HCT116 (cell line): ENCODE measurements at regions not wholly inside any gene's neighbourhood (a gene's known extent, or its start where the extent isn't known, plus 50 kb on each side); places are given as distances from the start of the nearest gene placed in this dataset.

Source experiments
- ATAC-seq: fragments of 200-7000 bp; cut with Tn5 transposase; 2 replicates; pipeline ENCODE4 v1.9.1; 2020; ENCODE audit warnings: mild to moderate bottlenecking, moderate library complexity
- BruUV-seq: library from RNA; stranded (reverse); fragments of 400-500 nt; replicated peaks from 2 replicates; lab custom pipeline; 2021; lab: Mats Ljungman, UMichigan
- CTCF ChIA-PET: fragments of 300-600 bp; sonication (Branson Sonifier 250); formaldehyde crosslinking; loops from one replicate; lab custom pipeline; 2021; ENCODE audit warnings: antibody characterized with exemption; lab: Charles Lee
- POLR2A ChIA-PET: fragments of 300-600, 350-600 bp; sonication (Branson Sonifier 250); formaldehyde crosslinking; loops from one replicate; lab custom pipeline; 2021; ENCODE audit warnings: antibody characterized with exemption; lab: Charles Lee
- RAD21 ChIA-PET, 2 experiments: fragments of 300-600 bp; sonication (Branson Sonifier 250); formaldehyde crosslinking; loops; one replicate each; lab custom pipeline; 2023; ENCODE audit warnings: low total read pairs in 2 of 2; ENCODE audit not compliant: uncharacterized antibody in 2 of 2, unreplicated experiment in 2 of 2, low non-redundant PET in 1 of 2; lab: Charles Lee
- DNase-seq: peaks from one replicate; pipeline ENCODE4 v3.0.0-alpha.2; 2010; ENCODE audit warnings: low read depth, low spot score
- H2AFZ ChIP-seq: fragments of 200-600 bp; shearing (Covaris generic), sonication (generic); 2 replicates; pipeline ENCODE4 v1.6.1; 2017; ENCODE audit warnings: low read depth, mixed run types, mixed read lengths, antibody characterized with exemption, low read length; ENCODE audit not compliant: poor library complexity, severe bottlenecking
- H3K27ac ChIP-seq: 2 replicates; pipeline ENCODE4 v1.5.1; 2012; ENCODE audit warnings: low read depth, low read length
- H3K27me3 ChIP-seq: fragments of 200-600 bp; sonication (generic); 2 replicates; pipeline ENCODE4 v1.6.1; 2016; ENCODE audit warnings: mixed run types, low read length, mixed read lengths; ENCODE audit not compliant: insufficient read depth
- H3K36me3 ChIP-seq, 2 experiments: fragments of 200-500 bp in 1 of 2; fragments of 200-600 bp in 1 of 2; sonication (Bioruptor generic) in 1 of 2; sonication (generic) in 1 of 2; 2 replicates each; pipeline versions ENCODE4 v1.5.1 to v1.6.1; 2014 to 2016; ENCODE audit warnings: low read length in 2 of 2, inconsistent platforms in 1 of 2, mixed read lengths in 1 of 2, mixed run types in 1 of 2; ENCODE audit not compliant: insufficient read depth in 2 of 2, control insufficient read depth in 1 of 2
- H3K4me1 ChIP-seq, 2 experiments: fragments of 200-600 bp in 1 of 2; sonication (generic) in 1 of 2; 2 replicates each; pipeline versions ENCODE4 v1.5.1 to v1.6.1; 2012 to 2017; ENCODE audit warnings: low read length in 2 of 2, inconsistent platforms in 1 of 2, mild to moderate bottlenecking in 1 of 2, mixed read lengths in 1 of 2, mixed run types in 1 of 2, moderate library complexity in 1 of 2; ENCODE audit not compliant: insufficient read depth in 2 of 2, control insufficient read depth in 1 of 2
- H3K4me2 ChIP-seq: fragments of 200-600 bp; sonication (generic); 2 replicates; pipeline ENCODE4 v1.6.1; 2017; ENCODE audit warnings: mixed run types, low read length, mixed read lengths
- H3K4me3 ChIP-seq, 2 experiments: fragments of 200-600 bp in 1 of 2; sonication (generic) in 1 of 2; replicated peaks in 1 of 2; 2 replicates each; pipeline ENCODE4 v1.5.1; 2011 to 2016; ENCODE audit warnings: low read length in 2 of 2, control low read depth in 1 of 2, low read depth in 1 of 2, mild to moderate bottlenecking in 1 of 2, mixed read lengths in 1 of 2, mixed run types in 1 of 2
- H3K79me2 ChIP-seq: fragments of 200-600 bp; sonication (generic); 2 replicates; pipeline ENCODE4 v1.6.1; 2017; ENCODE audit warnings: mild to moderate bottlenecking, mixed run types, low read length, moderate library complexity, mixed read lengths; ENCODE audit not compliant: insufficient read depth
- H3K9ac ChIP-seq: fragments of 200-600 bp; sonication (generic); 2 replicates; pipeline ENCODE4 v1.6.1; 2016; ENCODE audit warnings: low read length, mixed read lengths
- H3K9me2 ChIP-seq: fragments of 200-600 bp; sonication (generic), shearing (Covaris generic); 2 replicates; pipeline ENCODE4 v1.6.1; 2017; ENCODE audit warnings: mixed run types, mild to moderate bottlenecking, moderate library complexity; ENCODE audit not compliant: insufficient read depth
- H3K9me3 ChIP-seq, 2 experiments: fragments of 200-500 bp in 1 of 2; fragments of 200-600 bp in 1 of 2; sonication (Bioruptor generic) in 1 of 2; sonication (generic) in 1 of 2; 2 replicates each; pipeline ENCODE4 v1.6.1; 2014 to 2017; ENCODE audit warnings: low read length in 2 of 2, mixed read lengths in 2 of 2, inconsistent platforms in 1 of 2, low read depth in 1 of 2, mild to moderate bottlenecking in 1 of 2, mixed run types in 1 of 2, moderate library complexity in 1 of 2; ENCODE audit not compliant: control insufficient read depth in 1 of 2, insufficient read depth in 1 of 2
- H4K20me1 ChIP-seq: fragments of 200-600 bp; sonication (generic), shearing (Covaris generic); 2 replicates; pipeline ENCODE4 v1.6.1; 2017; ENCODE audit warnings: mixed run types, mild to moderate bottlenecking, moderate library complexity; ENCODE audit not compliant: insufficient read depth
- CBX3 ChIP-seq: IDR thresholded peaks from 2 replicates; pipeline ENCODE4 v1.6.1; 2012; ENCODE audit warnings: low read depth
- POLR2AphosphoS5 ChIP-seq: IDR thresholded peaks from 2 replicates; pipeline ENCODE4 v1.6.1; 2011; ENCODE audit warnings: mild to moderate bottlenecking, low read depth, low read length, moderate library complexity
- RAD21 ChIP-seq: IDR thresholded peaks from 2 replicates; pipeline ENCODE4 v1.6.1; 2012; ENCODE audit warnings: low read depth, mild to moderate bottlenecking
- SIN3A ChIP-seq: IDR thresholded peaks from 2 replicates; pipeline ENCODE4 v1.6.1; 2012; ENCODE audit warnings: low read depth
- YY1 ChIP-seq: IDR thresholded peaks from 2 replicates; pipeline ENCODE4 v1.6.1; 2011; ENCODE audit warnings: low read length, low read depth, moderate library complexity, mild to moderate bottlenecking; ENCODE audit not compliant: insufficient replicate concordance; ENCODE audit errors: extremely low read depth
- ZNF274 ChIP-seq: fragments of 200-500 bp; sonication (Bioruptor generic); IDR thresholded peaks from 2 replicates; pipeline ENCODE4 v1.6.1; 2014; ENCODE audit warnings: mild to moderate bottlenecking, low read depth, low read length, inconsistent platforms
- intact Hi-C: fragments of 100-400 bp; cut with micrococcal nuclease; formaldehyde crosslinking; loops from 2 replicates; pipeline ENCODE4 v1.10.0; 2022
- TF ChIP-seq, protein P1 (sequence below): IDR thresholded peaks from 2 replicates; pipeline ENCODE4 v1.6.1; 2012; ENCODE audit warnings: low read depth
- TF ChIP-seq, protein P2 (sequence below), 3 experiments: fragments of 200-600 bp in 1 of 3; sonication (generic) in 1 of 3; IDR thresholded peaks in 2 of 3; conservative IDR thresholded peaks in 1 of 3; 2 replicates each; pipeline ENCODE4 v1.5.1; 2012 to 2017; ENCODE audit warnings: low read depth in 2 of 3, low read length in 2 of 3, antibody characterized with exemption in 1 of 3, borderline replicate concordance in 1 of 3, control low read depth in 1 of 3, mild to moderate bottlenecking in 1 of 3, mixed read lengths in 1 of 3, mixed run types in 1 of 3, moderate library complexity in 1 of 3; ENCODE audit not compliant: insufficient read depth in 1 of 3
- TF ChIP-seq, protein P3 (sequence below): IDR thresholded peaks from 2 replicates; pipeline ENCODE4 v1.6.1; 2012

GRCh38 chr2:83661711-83662110 is 797.4 kb downstream of the SUCLG1 start:
- no peak overlapping the region for H3K9ac ChIP-seq
- H3K9me2 ChIP-seq, result no peaks in the 10 kb centered on the region
- TF ChIP-seq POLR2AphosphoS5 (no peak), YY1 (no peak), RAD21 (no peak), CBX3 (no peak), ZNF274 (no peak), SIN3A (no peak)
- TF ChIP-seq, protein P1, sequence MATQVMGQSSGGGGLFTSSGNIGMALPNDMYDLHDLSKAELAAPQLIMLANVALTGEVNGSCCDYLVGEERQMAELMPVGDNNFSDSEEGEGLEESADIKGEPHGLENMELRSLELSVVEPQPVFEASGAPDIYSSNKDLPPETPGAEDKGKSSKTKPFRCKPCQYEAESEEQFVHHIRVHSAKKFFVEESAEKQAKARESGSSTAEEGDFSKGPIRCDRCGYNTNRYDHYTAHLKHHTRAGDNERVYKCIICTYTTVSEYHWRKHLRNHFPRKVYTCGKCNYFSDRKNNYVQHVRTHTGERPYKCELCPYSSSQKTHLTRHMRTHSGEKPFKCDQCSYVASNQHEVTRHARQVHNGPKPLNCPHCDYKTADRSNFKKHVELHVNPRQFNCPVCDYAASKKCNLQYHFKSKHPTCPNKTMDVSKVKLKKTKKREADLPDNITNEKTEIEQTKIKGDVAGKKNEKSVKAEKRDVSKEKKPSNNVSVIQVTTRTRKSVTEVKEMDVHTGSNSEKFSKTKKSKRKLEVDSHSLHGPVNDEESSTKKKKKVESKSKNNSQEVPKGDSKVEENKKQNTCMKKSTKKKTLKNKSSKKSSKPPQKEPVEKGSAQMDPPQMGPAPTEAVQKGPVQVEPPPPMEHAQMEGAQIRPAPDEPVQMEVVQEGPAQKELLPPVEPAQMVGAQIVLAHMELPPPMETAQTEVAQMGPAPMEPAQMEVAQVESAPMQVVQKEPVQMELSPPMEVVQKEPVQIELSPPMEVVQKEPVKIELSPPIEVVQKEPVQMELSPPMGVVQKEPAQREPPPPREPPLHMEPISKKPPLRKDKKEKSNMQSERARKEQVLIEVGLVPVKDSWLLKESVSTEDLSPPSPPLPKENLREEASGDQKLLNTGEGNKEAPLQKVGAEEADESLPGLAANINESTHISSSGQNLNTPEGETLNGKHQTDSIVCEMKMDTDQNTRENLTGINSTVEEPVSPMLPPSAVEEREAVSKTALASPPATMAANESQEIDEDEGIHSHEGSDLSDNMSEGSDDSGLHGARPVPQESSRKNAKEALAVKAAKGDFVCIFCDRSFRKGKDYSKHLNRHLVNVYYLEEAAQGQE, result no peak
- TF ChIP-seq, protein P2, sequence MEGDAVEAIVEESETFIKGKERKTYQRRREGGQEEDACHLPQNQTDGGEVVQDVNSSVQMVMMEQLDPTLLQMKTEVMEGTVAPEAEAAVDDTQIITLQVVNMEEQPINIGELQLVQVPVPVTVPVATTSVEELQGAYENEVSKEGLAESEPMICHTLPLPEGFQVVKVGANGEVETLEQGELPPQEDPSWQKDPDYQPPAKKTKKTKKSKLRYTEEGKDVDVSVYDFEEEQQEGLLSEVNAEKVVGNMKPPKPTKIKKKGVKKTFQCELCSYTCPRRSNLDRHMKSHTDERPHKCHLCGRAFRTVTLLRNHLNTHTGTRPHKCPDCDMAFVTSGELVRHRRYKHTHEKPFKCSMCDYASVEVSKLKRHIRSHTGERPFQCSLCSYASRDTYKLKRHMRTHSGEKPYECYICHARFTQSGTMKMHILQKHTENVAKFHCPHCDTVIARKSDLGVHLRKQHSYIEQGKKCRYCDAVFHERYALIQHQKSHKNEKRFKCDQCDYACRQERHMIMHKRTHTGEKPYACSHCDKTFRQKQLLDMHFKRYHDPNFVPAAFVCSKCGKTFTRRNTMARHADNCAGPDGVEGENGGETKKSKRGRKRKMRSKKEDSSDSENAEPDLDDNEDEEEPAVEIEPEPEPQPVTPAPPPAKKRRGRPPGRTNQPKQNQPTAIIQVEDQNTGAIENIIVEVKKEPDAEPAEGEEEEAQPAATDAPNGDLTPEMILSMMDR (IDR thresholded peaks at IDR 0.05 in 2 of 3, conservative IDR thresholded peaks at IDR 0.05 in 1 of 3; ENCODE audit: borderline replicate concordance in 1 of 3, insufficient read depth in 1 of 3, low read depth in 2 of 3, low read length in 2 of 3), result no peak
- TF ChIP-seq, protein P3, sequence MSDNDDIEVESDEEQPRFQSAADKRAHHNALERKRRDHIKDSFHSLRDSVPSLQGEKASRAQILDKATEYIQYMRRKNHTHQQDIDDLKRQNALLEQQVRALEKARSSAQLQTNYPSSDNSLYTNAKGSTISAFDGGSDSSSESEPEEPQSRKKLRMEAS, result no peak
- no peaks in the 10 kb centered on the region for H4K20me1 ChIP-seq
- no peaks in the 10 kb centered on the region for H3K36me3 ChIP-seq
- no peak overlapping the region for H3K27ac ChIP-seq
- H3K4me3 ChIP-seq, result no peak overlapping the region
- no peaks in the 10 kb centered on the region for H3K79me2 ChIP-seq
- no TSS peak for BruUV-seq
- no peaks in the 10 kb centered on the region for H3K9me3 ChIP-seq
- H3K27me3 ChIP-seq, result no peaks in the 10 kb centered on the region
- no peak for ATAC-seq
- POLR2A ChIA-PET, result no interaction called here
- DNase-seq, result no peak
- H3K4me2 ChIP-seq, result no peak overlapping the region
- RAD21 ChIA-PET, result no interaction called here
- intact Hi-C loops, result no loop called here
- H3K4me1 ChIP-seq, result no peaks in the 10 kb centered on the region
- H2AFZ ChIP-seq, result no peak overlapping the region
- CTCF ChIA-PET, result no interaction called here
